ENCODE measurements at regions not wholly inside any gene's neighbourhood (a gene's known extent, or its start where the extent isn't known, plus 50 kb on each side); places are given as distances from the start of the nearest gene placed in this dataset.

GRCh38 chr16:13629704-13630103, 290.2 kb upstream of the ERCC4 start (continued):
- TF ChIP-seq STAT6 (CRISPR knock-in tag; IDR thresholded peaks at IDR 0.05) (no peak), FOXM1 (IDR thresholded peaks at IDR 0.05; ENCODE audit: low read depth) (no peak), FOXM1 (CRISPR knock-in tag; IDR thresholded peaks at IDR 0.05; ENCODE audit: low read depth) (no peak), ZNF143 (CRISPR knock-in tag; IDR thresholded peaks at IDR 0.05) (no peak), MEIS2 (IDR thresholded peaks at IDR 0.05; ENCODE audit: partially characterized antibody) (no peak), ZNF766 (CRISPR knock-in tag; conservative IDR thresholded peaks at IDR 0.05) (no peak), KLF6 (CRISPR knock-in tag; IDR thresholded peaks at IDR 0.05; ENCODE audit: borderline replicate concordance) (no peak), MCM7 (IDR thresholded peaks at IDR 0.05) (no peak), PREB (CRISPR knock-in tag; IDR thresholded peaks at IDR 0.05) (no peak)

GRCh38 chr16:13630374-13630773, 289.6 kb upstream of the ERCC4 start:
- DNase-seq (ENCODE audit: extremely low read depth in 1 of 4, low spot score in 3 of 4) (no peak), ATAC-seq (no peak), FAIRE-seq (no peak)
- H3K27me3 ChIP-seq (ENCODE audit: control insufficient read depth in 2 of 2, insufficient read depth in 2 of 2, low read length in 2 of 2) = peaks cover 0 to 6% of the 10 kb centered on the region in 2 experiments; a peak in 3 of 5 replicates
- ChIA-PET CTCF (ENCODE audit: low intra/inter-chr PET ratio) (no interaction called here), POLR2A (no interaction called here)
- H2AFZ ChIP-seq (ENCODE audit: low read depth, low read length) = no peak overlapping the region
- in situ Hi-C loops (cut with MboI) = no loop called here
- H3K9ac ChIP-seq (ENCODE audit: insufficient read depth in 1 of 2, low read depth in 2 of 2, low read length in 2 of 2) = no peak overlapping the region
- intact Hi-C loops (cut with micrococcal nuclease) = no loop called here
- no peak overlapping the region for H3K4me3 ChIP-seq
- H3K4me2 ChIP-seq (ENCODE audit: insufficient read depth, low read length) = no peak overlapping the region
- 0% methylated on average over 5 of the region's 5 CpGs for WGBS (ENCODE audit: insufficient coverage, low coverage, missing lambda C conversion rate)
- no peaks in the 10 kb centered on the region for H3K79me2 ChIP-seq (ENCODE audit: control insufficient read depth, insufficient read depth, low read length)
- H4K20me1 ChIP-seq (replicated peaks; ENCODE audit: control insufficient read depth, insufficient read depth, low read length) = no peaks in the 10 kb centered on the region
- no peaks in the 10 kb centered on the region for H3K4me1 ChIP-seq (replicated peaks in 1 of 2; ENCODE audit: control insufficient read depth in 2 of 2, insufficient read depth in 2 of 2, low read length in 2 of 2)
- no peaks in the 10 kb centered on the region for H3K36me3 ChIP-seq (ENCODE audit: control insufficient read depth, insufficient read depth, low read length)
- BruUV-seq (replicated peaks) = no TSS peak
- no peaks in the 10 kb centered on the region for H3K9me3 ChIP-seq (replicated peaks; ENCODE audit: control insufficient read depth, insufficient read depth, low read depth, low read length)
- no peak overlapping the region for H3K27ac ChIP-seq (ENCODE audit: extremely low read depth, low read depth, low read length)
- H3K9me1 ChIP-seq (ENCODE audit: control insufficient read depth, insufficient read depth, low read length) = peaks cover 2% of the 10 kb centered on the region
- TF ChIP-seq NCOA4 (IDR thresholded peaks at IDR 0.05; ENCODE audit: partially characterized antibody) = no peak
- no peak for TF ChIP-seq RBM25 (IDR thresholded peaks at IDR 0.05; ENCODE audit: low read depth, low read length, severe bottlenecking)
- no peak for TF ChIP-seq MLLT1 (IDR thresholded peaks at IDR 0.05)
- no peak for TF ChIP-seq MCM7 (IDR thresholded peaks at IDR 0.05)
- TF ChIP-seq USF1 (CRISPR knock-in tag; IDR thresholded peaks at IDR 0.05) = no peak
- no peak for TF ChIP-seq SMAD1 (IDR thresholded peaks at IDR 0.05; ENCODE audit: low read depth, low read length, partially characterized antibody)
